ENCODE measurements at regions not wholly inside any gene's neighbourhood (a gene's known extent, or its start where the extent isn't known, plus 50 kb on each side); places are given as distances from the start of the nearest gene placed in this dataset.

- Histone ChIP-seq H3K4me3 (no peak overlapping the region), H3K27ac (no peak overlapping the region), H3K36me3 (ENCODE audit: insufficient read depth in 1 of 2, low read depth in 1 of 2) (no peaks in the 10 kb centered on the region), H3K9me3 (no peaks in the 10 kb centered on the region), H3K4me1 (no peaks in the 10 kb centered on the region), H3K27me3 (ENCODE audit: insufficient read depth in 3 of 3, low read length in 2 of 3) (no peaks in the 10 kb centered on the region)
- DNase-seq (no peak), ATAC-seq (no peak)
- 78 to 90% (median 86%) methylated on average over 1 of the region's 1 CpG for WGBS, 3 donors
- intact Hi-C loops (cut with DNase I), result no loop called here
- no peak for TF ChIP-seq CTCF (IDR thresholded peaks at IDR 0.05)
Observed at GRCh38 chr5:107321906-107322305, 348.8 kb downstream of the EFNA5 start.

- Histone ChIP-seq H3K27ac (no peak overlapping the region), H3K4me3 (no peak overlapping the region), H3K9me3 (no peaks in the 10 kb centered on the region), H3K36me3 (ENCODE audit: insufficient read depth in 1 of 2, low read depth in 1 of 2) (no peaks in the 10 kb centered on the region), H3K27me3 (ENCODE audit: insufficient read depth in 3 of 3, low read length in 2 of 3) (no peaks in the 10 kb centered on the region), H3K4me1 (no peaks in the 10 kb centered on the region)
- intact Hi-C loops (cut with DNase I), result no loop called here
- TF ChIP-seq CTCF (IDR thresholded peaks at IDR 0.05), result no peak
- no peak for ATAC-seq
- 42 to 68% (median 54%) methylated on average over 2 of the region's 2 CpGs for WGBS, 3 donors
- no peak for DNase-seq
Observed at GRCh38 chr5:107320846-107321245, 349.9 kb downstream of the EFNA5 start.

GRCh38 chr5:107320376-107320775 is 350.4 kb downstream of the EFNA5 start:
- no peaks in the 10 kb centered on the region for H3K4me1 ChIP-seq
- H3K9me3 ChIP-seq, result no peaks in the 10 kb centered on the region
- DNase-seq, result no peak
- H3K4me3 ChIP-seq, result no peak overlapping the region
- no peaks in the 10 kb centered on the region for H3K36me3 ChIP-seq (ENCODE audit: insufficient read depth in 1 of 2, low read depth in 1 of 2)
- ATAC-seq, result no peak
- intact Hi-C loops (cut with DNase I), result no loop called here
- no peaks in the 10 kb centered on the region for H3K27me3 ChIP-seq (ENCODE audit: insufficient read depth in 3 of 3, low read length in 2 of 3)
- 56 to 80% (median 70%) methylated on average over 2 of the region's 2 CpGs for WGBS, 3 donors
- no peak overlapping the region for H3K27ac ChIP-seq
- TF ChIP-seq CTCF (IDR thresholded peaks at IDR 0.05), result no peak

- Histone ChIP-seq H3K27me3 (ENCODE audit: insufficient read depth in 3 of 3, low read length in 2 of 3) (no peaks in the 10 kb centered on the region), H3K4me1 (no peaks in the 10 kb centered on the region), H3K36me3 (ENCODE audit: insufficient read depth in 1 of 2, low read depth in 1 of 2) (no peaks in the 10 kb centered on the region), H3K4me3 (no peak overlapping the region), H3K27ac (no peak overlapping the region), H3K9me3 (no peaks in the 10 kb centered on the region)
- no peak for TF ChIP-seq CTCF (IDR thresholded peaks at IDR 0.05)
- intact Hi-C loops (cut with DNase I), result no loop called here
- no peak for DNase-seq
- WGBS, 3 donors, result 86 to 95% (median 89%) methylated on average over 1 of the region's 1 CpG
- ATAC-seq, result no peak
Observed at GRCh38 chr5:107319901-107320300, 350.8 kb downstream of the EFNA5 start.

GRCh38 chr5:107314330-107314729 is 356.4 kb downstream of the EFNA5 start:
- Histone ChIP-seq H3K36me3 (ENCODE audit: insufficient read depth in 1 of 2, low read depth in 1 of 2) (no peaks in the 10 kb centered on the region), H3K27ac (no peak overlapping the region), H3K4me1 (no peaks in the 10 kb centered on the region), H3K4me3 (no peak overlapping the region), H3K27me3 (ENCODE audit: insufficient read depth in 3 of 3, low read length in 2 of 3) (no peaks in the 10 kb centered on the region), H3K9me3 (no peaks in the 10 kb centered on the region)
- 63 to 69% (median 66%) methylated on average over 3 of the region's 3 CpGs for WGBS, 3 donors
- no peak for ATAC-seq
- intact Hi-C loops (cut with DNase I), result no loop called here
- TF ChIP-seq CTCF (IDR thresholded peaks at IDR 0.05), result no peak
- no peak for DNase-seq
